Stimulated activated CD8-positive, alpha-beta memory T cell treated with anti-CD3 and anti-CD28 coated beads, Interleukin-12 subunit alpha, Interleukin-12 subunit beta, amount 100 ng/mL, for 4 hours (primary cell): ENCODE measurements at regions not wholly inside any gene's neighbourhood (a gene's known extent, or its start where the extent isn't known, plus 50 kb on each side); places are given as distances from the start of the nearest gene placed in this dataset.
"Not testable (repeated sequence)": the region's sequence is repeated elsewhere in the genome, so short reads cannot be mapped to it uniquely, and the experiment has no call there.

Source experiments
- DNase-seq: peaks from one replicate; pipeline ENCODE4 v3.0.0-alpha.2; 2020; ENCODE audit warnings: low read depth

DNA sequence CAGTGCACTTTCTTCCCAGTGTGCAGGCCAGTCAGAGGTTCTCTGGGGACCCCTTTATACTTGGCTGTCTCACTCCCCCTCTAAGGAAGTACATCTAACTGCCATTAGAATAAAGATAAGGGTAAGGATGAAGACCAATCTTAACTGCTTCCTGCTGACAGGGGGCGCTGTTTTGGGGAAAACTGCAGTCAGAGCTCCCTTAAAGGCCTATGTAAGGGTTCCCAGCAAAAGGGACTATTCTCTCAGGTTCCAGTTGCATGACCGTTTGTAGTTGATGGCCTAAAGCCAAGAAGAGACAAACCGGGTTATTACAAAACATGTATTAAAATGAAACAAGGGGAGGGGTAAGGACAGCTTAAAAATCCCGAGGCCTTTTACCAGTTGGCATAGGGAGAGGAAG lies 115.6 kb upstream of the SPIN4 start:
- no peak for DNase-seq

DNA sequence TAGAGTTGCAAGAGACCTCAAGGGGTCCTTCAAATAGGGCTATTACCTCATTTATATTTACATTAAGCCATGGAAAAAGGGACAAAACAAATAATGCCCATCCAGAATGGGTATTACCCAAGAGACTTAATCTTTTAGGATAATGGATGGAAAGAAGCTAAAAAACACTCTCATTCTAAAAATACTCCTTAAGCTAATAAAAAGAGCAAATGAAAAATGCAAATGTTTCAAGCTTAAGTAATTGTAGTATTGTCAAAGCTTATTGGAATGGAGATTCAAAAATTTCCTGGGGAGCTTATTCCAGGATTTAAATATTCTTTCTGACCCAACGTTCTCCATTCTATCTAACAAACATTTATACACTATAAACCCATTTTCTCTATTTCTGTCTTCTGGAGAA lies 107.8 kb upstream of the SPIN4 start:
- DNase-seq: no peak

GRCh38 chrX:63453571-63453970 lies 102.4 kb upstream of the SPIN4 start:
- no peak for DNase-seq

DNA sequence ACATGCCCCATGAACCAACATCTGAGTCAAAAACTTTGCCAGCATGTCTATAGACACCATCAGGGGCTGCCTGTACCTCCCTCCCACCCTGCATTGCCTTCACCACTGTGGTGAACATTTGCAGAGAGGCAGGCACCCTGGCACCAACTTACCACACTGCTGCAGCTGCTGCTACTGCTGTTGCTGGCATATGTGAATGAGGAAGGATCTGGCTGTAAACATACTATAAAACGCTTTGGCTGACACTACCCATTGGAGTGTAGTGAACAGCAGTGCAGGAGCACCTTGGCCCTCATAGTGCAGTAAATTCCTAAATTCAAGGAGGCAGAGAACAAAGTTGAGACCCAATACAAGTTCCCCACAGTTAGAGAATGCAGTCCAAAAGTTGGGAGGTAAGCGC lies 90.6 kb upstream of the SPIN4 start:
- no peak for DNase-seq

- DNase-seq: no peak
These were observed 88.4 kb upstream of the SPIN4 start for GRCh38 chrX:63439580-63439979.

DNA sequence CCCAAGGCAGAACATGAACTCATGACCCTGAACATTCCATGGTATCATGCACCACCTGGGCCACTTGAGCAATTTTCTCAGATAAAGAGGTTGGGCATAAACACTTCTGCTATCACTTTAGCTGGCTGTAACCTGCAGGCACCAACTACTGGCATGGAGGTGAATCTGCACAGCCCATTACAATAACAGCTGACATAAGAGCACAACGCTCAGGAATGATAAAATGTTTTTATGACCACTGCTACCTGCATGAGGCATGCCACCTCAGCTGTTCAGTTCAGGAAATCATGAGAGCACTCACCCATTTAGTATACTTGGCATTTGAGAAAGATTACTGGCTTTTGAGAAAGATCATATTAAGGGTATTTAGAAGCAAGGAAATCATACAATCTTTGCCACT lies 85.7 kb upstream of the SPIN4 start:
- no peak for DNase-seq

DNA sequence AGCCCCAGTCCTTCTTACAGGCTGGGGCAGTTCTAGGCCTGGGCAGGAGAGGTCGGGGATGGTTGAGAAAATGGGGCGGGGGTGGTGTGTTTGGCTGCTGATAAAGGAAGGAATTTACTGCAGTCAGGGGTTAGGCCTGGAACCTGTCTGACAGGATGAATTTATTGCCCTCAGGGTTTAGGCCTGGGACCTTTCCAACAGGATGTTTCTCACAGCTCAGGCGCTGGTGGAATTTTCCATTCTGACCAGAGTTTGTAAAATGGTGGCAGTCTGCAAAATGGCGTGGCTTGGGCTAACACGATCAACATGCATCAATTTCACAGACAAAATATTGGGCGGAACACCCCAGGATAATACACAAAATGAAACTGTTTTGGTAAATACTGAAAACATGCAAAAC lies 83.5 kb upstream of the SPIN4 start:
- DNase-seq: no peak

DNA sequence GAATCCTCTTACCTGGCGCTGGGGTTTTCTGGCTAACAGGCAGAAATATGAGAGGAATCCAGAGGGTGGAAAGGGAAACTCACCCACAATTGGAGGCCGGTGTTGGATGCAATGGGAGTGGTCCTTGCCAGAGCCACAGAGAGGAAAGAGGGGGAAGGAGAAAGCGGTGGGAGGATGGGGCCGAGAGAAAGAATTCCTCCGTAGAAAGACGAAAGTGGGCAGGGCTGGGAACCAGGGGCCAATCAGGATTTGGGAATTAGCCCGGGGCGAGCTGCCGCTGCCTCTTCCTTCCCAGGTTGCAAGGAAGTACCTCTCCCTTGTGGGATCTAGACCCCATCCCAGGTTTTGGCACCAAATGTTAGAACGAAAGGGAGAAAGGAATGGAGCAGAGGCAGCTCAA lies 83.1 kb upstream of the SPIN4 start:
- no peak for DNase-seq

DNA sequence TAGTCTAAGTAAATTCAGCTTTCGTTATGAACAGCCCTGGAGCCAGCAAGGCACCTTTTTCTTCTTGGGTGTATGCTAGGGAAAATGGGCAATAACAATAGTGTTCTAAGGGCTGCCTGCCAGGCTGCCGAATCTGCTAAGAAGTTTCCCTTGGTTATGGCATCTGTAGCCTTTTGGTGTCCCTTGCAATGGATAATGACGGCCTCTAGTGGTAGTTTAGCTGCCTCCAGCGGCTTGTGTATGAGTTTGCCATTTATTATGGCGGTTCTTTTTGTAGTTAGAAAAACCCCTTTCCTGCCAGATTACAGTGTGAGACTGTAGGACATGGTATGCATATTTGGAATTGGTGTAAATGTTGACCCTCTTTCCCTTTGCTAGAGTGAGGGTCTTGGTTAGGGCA lies 78.9 kb upstream of the SPIN4 start:
- no peak for DNase-seq

DNA sequence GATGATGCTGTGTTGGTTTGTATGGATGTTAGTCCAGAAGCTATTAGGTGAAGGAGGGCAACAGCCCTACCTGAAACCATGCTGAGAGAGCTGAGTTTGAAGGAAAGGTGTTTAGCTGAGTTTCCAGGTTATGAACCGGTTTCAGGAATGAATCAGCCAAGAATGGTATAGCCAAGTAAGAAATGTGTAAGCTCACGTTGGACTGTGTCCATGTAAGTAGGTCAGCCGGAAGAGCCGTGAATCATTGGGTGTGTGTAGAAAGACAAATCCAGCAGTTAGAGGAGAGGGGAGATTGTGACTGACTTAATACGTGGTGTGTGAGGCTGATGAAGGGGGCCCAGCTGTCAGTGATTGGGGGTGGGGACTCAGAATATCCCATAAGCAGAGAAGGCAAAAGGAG lies 77.2 kb upstream of the SPIN4 start:
- no peak for DNase-seq

- DNase-seq: no peak
These were observed 75.4 kb upstream of the SPIN4 start for GRCh38 chrX:63426519-63426918.

DNA sequence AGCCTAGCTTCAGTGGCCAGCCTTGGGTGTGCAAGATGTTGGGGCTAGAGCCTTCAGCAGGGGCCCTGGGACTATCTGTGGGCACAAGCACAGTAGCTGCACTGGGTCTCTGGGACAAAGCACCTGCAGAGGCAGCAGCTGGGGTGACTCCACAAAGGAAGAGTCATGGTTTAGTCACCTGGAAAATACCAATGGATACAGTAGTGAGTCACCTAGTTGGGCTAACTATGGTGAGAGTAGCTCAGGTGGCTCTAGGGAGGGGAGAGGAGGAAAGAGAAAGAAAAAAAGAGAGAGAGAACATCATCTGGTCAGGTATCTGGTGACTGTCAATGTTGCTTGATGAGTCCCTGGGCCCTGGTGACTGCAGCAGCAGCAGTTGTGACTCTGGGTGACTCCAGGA lies 72.9 kb upstream of the SPIN4 start:
- DNase-seq: no peak

DNA sequence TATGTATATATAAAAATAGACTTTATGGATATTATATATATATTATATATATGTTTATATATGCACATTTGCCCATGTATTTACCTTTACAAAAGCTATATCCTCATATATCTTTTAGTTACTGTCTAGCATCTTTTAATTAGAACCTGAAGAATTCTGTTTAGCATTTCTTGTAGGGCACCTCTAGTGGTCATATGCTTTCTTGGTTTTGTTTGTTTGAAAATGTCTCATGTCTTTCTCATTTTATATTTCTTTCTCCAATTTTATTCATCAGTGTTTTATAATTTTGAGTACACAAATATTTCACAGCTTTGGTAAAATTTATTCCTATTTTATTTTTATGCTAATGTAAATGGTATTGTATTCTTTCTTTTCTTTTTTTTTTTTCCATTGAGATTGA lies 70.3 kb upstream of the SPIN4 start:
- DNase-seq: no peak

DNA sequence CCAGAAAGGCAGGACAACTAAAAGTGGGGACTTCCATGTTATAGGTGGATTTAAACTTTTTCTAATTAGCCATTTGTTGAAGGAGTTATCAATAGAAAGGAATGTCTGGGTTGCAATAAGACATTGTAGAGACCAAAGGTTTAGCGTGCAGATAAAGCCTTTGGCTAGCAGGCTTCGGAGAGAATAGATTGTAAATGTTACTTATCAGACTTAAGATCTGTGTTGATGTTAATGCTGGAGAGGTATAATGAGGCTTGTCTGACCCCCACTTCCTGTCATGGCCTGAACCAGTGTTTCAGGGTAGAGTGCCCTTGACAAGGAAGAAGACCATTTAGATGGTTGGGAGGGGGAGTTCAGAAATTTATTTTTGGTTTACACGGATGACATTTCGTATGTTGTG lies 67.1 kb upstream of the SPIN4 start:
- no peak for DNase-seq

- no peak for DNase-seq
These were observed 66.5 kb upstream of the SPIN4 start for GRCh38 chrX:63417649-63418048.

GRCh38 chrX:63409934-63410333 lies 58.8 kb upstream of the SPIN4 start:
- DNase-seq: not testable (repeated sequence)

DNA sequence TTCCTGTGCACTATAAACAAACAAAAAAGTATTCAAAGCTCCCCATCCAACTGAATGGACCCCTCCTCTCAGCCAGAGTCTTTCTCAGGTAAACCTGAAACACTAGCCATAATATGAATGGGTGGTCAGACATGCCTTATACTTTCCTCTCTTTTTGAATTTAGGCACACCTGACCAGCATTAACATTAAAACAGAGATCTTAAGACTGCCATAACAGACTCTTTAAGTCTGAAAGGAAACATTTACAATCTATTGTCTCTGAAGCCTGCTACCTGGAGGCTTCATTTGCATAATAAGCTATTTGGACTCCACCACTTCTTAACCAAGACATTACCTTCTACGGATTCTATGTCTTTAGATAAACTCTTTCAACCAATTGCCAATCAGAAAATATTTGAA lies 56.9 kb upstream of the SPIN4 start:
- no peak for DNase-seq

DNA sequence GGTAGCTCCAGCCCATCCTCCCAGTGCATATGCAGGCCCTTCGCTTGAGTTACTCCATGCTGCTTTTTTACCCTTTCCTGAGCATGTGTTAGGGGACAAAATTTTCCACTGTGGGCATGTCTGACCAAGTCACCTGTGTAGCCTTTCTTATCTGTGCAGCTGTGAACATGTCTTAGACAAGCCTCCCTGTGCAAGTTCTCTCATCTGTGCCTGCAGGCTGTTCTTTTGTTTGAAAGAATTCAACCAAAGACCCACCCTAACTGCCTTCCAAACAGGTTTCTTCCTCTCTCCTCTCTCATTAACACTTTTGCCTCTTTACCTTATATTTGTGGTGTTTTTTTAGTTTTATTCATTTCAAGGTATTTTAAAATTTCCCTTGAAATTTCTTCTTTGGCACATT lies 53.2 kb upstream of the SPIN4 start:
- DNase-seq: no peak

DNA sequence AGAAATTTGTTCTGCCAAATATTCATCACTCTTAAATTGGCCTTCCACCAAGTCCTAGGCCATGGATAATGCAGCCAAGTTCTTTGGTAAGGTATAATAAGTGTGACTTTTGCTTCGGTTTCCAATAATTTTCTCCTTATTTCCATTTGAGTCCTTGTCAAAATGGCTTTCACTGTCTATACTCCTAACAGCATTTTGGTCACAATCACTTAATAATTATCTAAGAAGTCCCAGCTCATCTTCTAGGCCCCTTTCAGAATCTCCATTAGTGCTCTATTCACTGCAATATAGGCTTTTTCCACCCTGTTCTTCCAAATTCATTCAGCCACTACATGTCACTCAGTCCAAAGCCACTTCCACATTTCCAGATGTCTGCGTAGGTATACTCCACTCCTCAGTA lies 51.0 kb upstream of the SPIN4 start:
- no peak for DNase-seq
